GM21737 (cell line): ENCODE measurements at regions not wholly inside any gene's neighbourhood (a gene's known extent, or its start where the extent isn't known, plus 50 kb on each side); places are given as distances from the start of the nearest gene placed in this dataset.
"Not testable (repeated sequence)": the region's sequence is repeated elsewhere in the genome, so short reads cannot be mapped to it uniquely, and the experiment has no call there.

Experiments used
- ATAC-seq: cut with Tn5 transposase; IDR thresholded peaks from one replicate; pipeline ENCODE4 v1.9.1; 2021; ENCODE audit warnings: mild to moderate bottlenecking, moderate library complexity; ENCODE audit not compliant: unreplicated experiment

GRCh38 chr12:43193096-43193495 is 358.9 kb downstream of the ADAMTS20 start:
- not testable (repeated sequence) for ATAC-seq

- ATAC-seq = not testable (repeated sequence)
These were observed 359.6 kb downstream of the ADAMTS20 start for GRCh38 chr12:43192442-43192841.

- no peak for ATAC-seq
These were observed 371.8 kb downstream of the ADAMTS20 start for GRCh38 chr12:43180242-43180641.

GRCh38 chr12:43179486-43179885 is 372.5 kb downstream of the ADAMTS20 start:
- ATAC-seq = no peak

- no peak for ATAC-seq
These were observed 374.7 kb downstream of the ADAMTS20 start for GRCh38 chr12:43177276-43177675.

GRCh38 chr12:43169115-43169681 is 382.8 kb downstream of the ADAMTS20 start:
- ATAC-seq = no peak

GRCh38 chr12:43167691-43168090 is 384.3 kb downstream of the ADAMTS20 start:
- no peak for ATAC-seq

- ATAC-seq = no peak
These were observed 386.7 kb downstream of the ADAMTS20 start for GRCh38 chr12:43165351-43165750.

GRCh38 chr12:43162138-43162537 is 389.9 kb downstream of the ADAMTS20 start:
- ATAC-seq = no peak

- no peak for ATAC-seq
These were observed 392.5 kb downstream of the ADAMTS20 start for GRCh38 chr12:43159506-43159905.

- no peak for ATAC-seq
These were observed 393.9 kb downstream of the ADAMTS20 start for GRCh38 chr12:43158126-43158525.

GRCh38 chr12:43155376-43155775 is 396.6 kb downstream of the ADAMTS20 start:
- no peak for ATAC-seq

- ATAC-seq = no peak
These were observed 397.4 kb downstream of the ADAMTS20 start for GRCh38 chr12:43154498-43155045.

- no peak for ATAC-seq
These were observed 400.5 kb downstream of the ADAMTS20 start for GRCh38 chr12:43151441-43151981.

GRCh38 chr12:43148691-43149090 is 403.3 kb downstream of the ADAMTS20 start:
- ATAC-seq = no peak

- ATAC-seq = no peak
These were observed 404.1 kb downstream of the ADAMTS20 start for GRCh38 chr12:43147878-43148277.

GRCh38 chr12:43145481-43145880 is 406.5 kb downstream of the ADAMTS20 start:
- ATAC-seq = no peak

GRCh38 chr12:43143278-43143677 is 408.7 kb downstream of the ADAMTS20 start:
- no peak for ATAC-seq

- no peak for ATAC-seq
These were observed 419.7 kb downstream of the ADAMTS20 start for GRCh38 chr12:43132291-43132690.

- ATAC-seq = no peak
These were observed 420.7 kb downstream of the ADAMTS20 start for GRCh38 chr12:43131301-43131700.

GRCh38 chr12:43127886-43128549 is 424.0 kb downstream of the ADAMTS20 start:
- ATAC-seq = no peak
